HCT116 (cell line): ENCODE measurements at regions not wholly inside any gene's neighbourhood (a gene's known extent, or its start where the extent isn't known, plus 50 kb on each side); places are given as distances from the start of the nearest gene placed in this dataset.

Experiments
- ATAC-seq: fragments of 200-7000 bp; cut with Tn5 transposase; 2 replicates; pipeline ENCODE4 v1.9.1; 2020; ENCODE audit warnings: mild to moderate bottlenecking, moderate library complexity
- BruUV-seq: library from RNA; stranded (reverse); fragments of 400-500 nt; replicated peaks from 2 replicates; lab custom pipeline; 2021; lab: Mats Ljungman, UMichigan
- CTCF ChIA-PET: fragments of 300-600 bp; sonication (Branson Sonifier 250); formaldehyde crosslinking; loops from one replicate; lab custom pipeline; 2021; ENCODE audit warnings: antibody characterized with exemption; lab: Charles Lee
- POLR2A ChIA-PET: fragments of 300-600, 350-600 bp; sonication (Branson Sonifier 250); formaldehyde crosslinking; loops from one replicate; lab custom pipeline; 2021; ENCODE audit warnings: antibody characterized with exemption; lab: Charles Lee
- RAD21 ChIA-PET, 2 experiments: fragments of 300-600 bp; sonication (Branson Sonifier 250); formaldehyde crosslinking; loops; one replicate each; lab custom pipeline; 2023; ENCODE audit warnings: low total read pairs in 2 of 2; ENCODE audit not compliant: uncharacterized antibody in 2 of 2, unreplicated experiment in 2 of 2, low non-redundant PET in 1 of 2; lab: Charles Lee
- DNase-seq: peaks from one replicate; pipeline ENCODE4 v3.0.0-alpha.2; 2010; ENCODE audit warnings: low read depth, low spot score
- H2AFZ ChIP-seq: fragments of 200-600 bp; shearing (Covaris generic), sonication (generic); 2 replicates; pipeline ENCODE4 v1.6.1; 2017; ENCODE audit warnings: low read depth, mixed run types, mixed read lengths, antibody characterized with exemption, low read length; ENCODE audit not compliant: poor library complexity, severe bottlenecking
- H3K27ac ChIP-seq: 2 replicates; pipeline ENCODE4 v1.5.1; 2012; ENCODE audit warnings: low read depth, low read length
- H3K27me3 ChIP-seq: fragments of 200-600 bp; sonication (generic); 2 replicates; pipeline ENCODE4 v1.6.1; 2016; ENCODE audit warnings: mixed run types, low read length, mixed read lengths; ENCODE audit not compliant: insufficient read depth
- H3K36me3 ChIP-seq, 2 experiments: fragments of 200-500 bp in 1 of 2; fragments of 200-600 bp in 1 of 2; sonication (Bioruptor generic) in 1 of 2; sonication (generic) in 1 of 2; 2 replicates each; pipeline versions ENCODE4 v1.5.1 to v1.6.1; 2014 to 2016; ENCODE audit warnings: low read length in 2 of 2, inconsistent platforms in 1 of 2, mixed read lengths in 1 of 2, mixed run types in 1 of 2; ENCODE audit not compliant: insufficient read depth in 2 of 2, control insufficient read depth in 1 of 2
- H3K4me1 ChIP-seq, 2 experiments: fragments of 200-600 bp in 1 of 2; sonication (generic) in 1 of 2; 2 replicates each; pipeline versions ENCODE4 v1.5.1 to v1.6.1; 2012 to 2017; ENCODE audit warnings: low read length in 2 of 2, inconsistent platforms in 1 of 2, mild to moderate bottlenecking in 1 of 2, mixed read lengths in 1 of 2, mixed run types in 1 of 2, moderate library complexity in 1 of 2; ENCODE audit not compliant: insufficient read depth in 2 of 2, control insufficient read depth in 1 of 2
- H3K4me2 ChIP-seq: fragments of 200-600 bp; sonication (generic); 2 replicates; pipeline ENCODE4 v1.6.1; 2017; ENCODE audit warnings: mixed run types, low read length, mixed read lengths
- H3K4me3 ChIP-seq, 2 experiments: fragments of 200-600 bp in 1 of 2; sonication (generic) in 1 of 2; replicated peaks in 1 of 2; 2 replicates each; pipeline ENCODE4 v1.5.1; 2011 to 2016; ENCODE audit warnings: low read length in 2 of 2, control low read depth in 1 of 2, low read depth in 1 of 2, mild to moderate bottlenecking in 1 of 2, mixed read lengths in 1 of 2, mixed run types in 1 of 2
- H3K79me2 ChIP-seq: fragments of 200-600 bp; sonication (generic); 2 replicates; pipeline ENCODE4 v1.6.1; 2017; ENCODE audit warnings: mild to moderate bottlenecking, mixed run types, low read length, moderate library complexity, mixed read lengths; ENCODE audit not compliant: insufficient read depth
- H3K9ac ChIP-seq: fragments of 200-600 bp; sonication (generic); 2 replicates; pipeline ENCODE4 v1.6.1; 2016; ENCODE audit warnings: low read length, mixed read lengths
- H3K9me2 ChIP-seq: fragments of 200-600 bp; sonication (generic), shearing (Covaris generic); 2 replicates; pipeline ENCODE4 v1.6.1; 2017; ENCODE audit warnings: mixed run types, mild to moderate bottlenecking, moderate library complexity; ENCODE audit not compliant: insufficient read depth
- H3K9me3 ChIP-seq, 2 experiments: fragments of 200-500 bp in 1 of 2; fragments of 200-600 bp in 1 of 2; sonication (Bioruptor generic) in 1 of 2; sonication (generic) in 1 of 2; 2 replicates each; pipeline ENCODE4 v1.6.1; 2014 to 2017; ENCODE audit warnings: low read length in 2 of 2, mixed read lengths in 2 of 2, inconsistent platforms in 1 of 2, low read depth in 1 of 2, mild to moderate bottlenecking in 1 of 2, mixed run types in 1 of 2, moderate library complexity in 1 of 2; ENCODE audit not compliant: control insufficient read depth in 1 of 2, insufficient read depth in 1 of 2
- H4K20me1 ChIP-seq: fragments of 200-600 bp; sonication (generic), shearing (Covaris generic); 2 replicates; pipeline ENCODE4 v1.6.1; 2017; ENCODE audit warnings: mixed run types, mild to moderate bottlenecking, moderate library complexity; ENCODE audit not compliant: insufficient read depth
- CEBPB ChIP-seq: IDR thresholded peaks from 2 replicates; pipeline ENCODE4 v1.6.1; 2012; ENCODE audit warnings: low read depth
- CTCF ChIP-seq, 3 experiments: fragments of 200-600 bp in 1 of 3; sonication (generic) in 1 of 3; IDR thresholded peaks in 2 of 3; conservative IDR thresholded peaks in 1 of 3; 2 replicates each; pipeline ENCODE4 v1.5.1; 2012 to 2017; ENCODE audit warnings: low read depth in 2 of 3, low read length in 2 of 3, antibody characterized with exemption in 1 of 3, borderline replicate concordance in 1 of 3, control low read depth in 1 of 3, mild to moderate bottlenecking in 1 of 3, mixed read lengths in 1 of 3, mixed run types in 1 of 3, moderate library complexity in 1 of 3; ENCODE audit not compliant: insufficient read depth in 1 of 3
- RAD21 ChIP-seq: IDR thresholded peaks from 2 replicates; pipeline ENCODE4 v1.6.1; 2012; ENCODE audit warnings: low read depth, mild to moderate bottlenecking
- SRF ChIP-seq: IDR thresholded peaks from 2 replicates; pipeline ENCODE4 v1.6.1; 2012; ENCODE audit warnings: low read depth
- YY1 ChIP-seq: IDR thresholded peaks from 2 replicates; pipeline ENCODE4 v1.6.1; 2011; ENCODE audit warnings: low read length, low read depth, moderate library complexity, mild to moderate bottlenecking; ENCODE audit not compliant: insufficient replicate concordance; ENCODE audit errors: extremely low read depth
- intact Hi-C: fragments of 100-400 bp; cut with micrococcal nuclease; formaldehyde crosslinking; loops from 2 replicates; pipeline ENCODE4 v1.10.0; 2022
- TF ChIP-seq, protein P1 (sequence below): IDR thresholded peaks from 2 replicates; pipeline ENCODE4 v1.6.1; 2011; ENCODE audit warnings: mild to moderate bottlenecking, low read length, moderate library complexity; ENCODE audit not compliant: insufficient replicate concordance; ENCODE audit errors: extremely low read depth
- TF ChIP-seq, protein P2 (sequence below): IDR thresholded peaks from 2 replicates; pipeline ENCODE4 v1.6.1; 2012
- TF ChIP-seq, protein P3 (sequence below): IDR thresholded peaks from 2 replicates; pipeline ENCODE4 v1.6.1; 2012; ENCODE audit warnings: low read depth

DNA sequence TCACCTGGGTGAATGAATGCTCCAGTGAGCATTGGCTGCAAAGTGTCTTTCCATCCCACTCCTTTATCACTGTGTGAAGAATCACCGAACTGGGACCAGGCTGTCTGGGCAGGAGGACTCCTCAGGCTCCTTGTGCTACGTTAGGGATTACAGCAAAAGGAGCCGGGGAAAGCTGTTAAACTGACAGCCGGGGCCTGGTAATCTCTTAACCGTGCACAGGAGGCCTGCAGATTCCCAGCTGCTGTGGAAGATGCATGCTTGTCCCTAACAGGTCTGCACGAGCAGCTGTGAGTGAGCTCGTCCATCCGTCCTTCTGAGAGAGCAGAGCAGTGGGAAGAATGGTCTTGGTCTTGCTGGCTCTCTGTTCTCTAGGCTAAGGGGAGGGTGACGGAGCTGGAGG, 231.5 kb downstream of the AACS start:
- Histone ChIP-seq H3K27ac (no peak overlapping the region), H3K79me2 (no peaks in the 10 kb centered on the region), H3K9ac (no peak overlapping the region), H3K9me2 (no peaks in the 10 kb centered on the region), H3K4me2 (no peak overlapping the region), H3K36me3 (no peaks in the 10 kb centered on the region), H3K4me1 (no peaks in the 10 kb centered on the region), H3K4me3 (no peak overlapping the region), H4K20me1 (no peaks in the 10 kb centered on the region), H3K9me3 (no peaks in the 10 kb centered on the region), H3K27me3 (peaks cover 29% of the 10 kb centered on the region)
- ChIA-PET RAD21 (no interaction called here), POLR2A (no interaction called here)
- intact Hi-C loops = no loop called here
- BruUV-seq = no TSS peak
- TF ChIP-seq, protein P1, sequence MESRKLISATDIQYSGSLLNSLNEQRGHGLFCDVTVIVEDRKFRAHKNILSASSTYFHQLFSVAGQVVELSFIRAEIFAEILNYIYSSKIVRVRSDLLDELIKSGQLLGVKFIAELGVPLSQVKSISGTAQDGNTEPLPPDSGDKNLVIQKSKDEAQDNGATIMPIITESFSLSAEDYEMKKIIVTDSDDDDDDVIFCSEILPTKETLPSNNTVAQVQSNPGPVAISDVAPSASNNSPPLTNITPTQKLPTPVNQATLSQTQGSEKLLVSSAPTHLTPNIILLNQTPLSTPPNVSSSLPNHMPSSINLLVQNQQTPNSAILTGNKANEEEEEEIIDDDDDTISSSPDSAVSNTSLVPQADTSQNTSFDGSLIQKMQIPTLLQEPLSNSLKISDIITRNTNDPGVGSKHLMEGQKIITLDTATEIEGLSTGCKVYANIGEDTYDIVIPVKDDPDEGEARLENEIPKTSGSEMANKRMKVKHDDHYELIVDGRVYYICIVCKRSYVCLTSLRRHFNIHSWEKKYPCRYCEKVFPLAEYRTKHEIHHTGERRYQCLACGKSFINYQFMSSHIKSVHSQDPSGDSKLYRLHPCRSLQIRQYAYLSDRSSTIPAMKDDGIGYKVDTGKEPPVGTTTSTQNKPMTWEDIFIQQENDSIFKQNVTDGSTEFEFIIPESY = no peak
- TF ChIP-seq, protein P2, sequence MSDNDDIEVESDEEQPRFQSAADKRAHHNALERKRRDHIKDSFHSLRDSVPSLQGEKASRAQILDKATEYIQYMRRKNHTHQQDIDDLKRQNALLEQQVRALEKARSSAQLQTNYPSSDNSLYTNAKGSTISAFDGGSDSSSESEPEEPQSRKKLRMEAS = no peak
- TF ChIP-seq SRF (no peak), RAD21 (no peak)
- TF ChIP-seq, all 23 proteins: peak for 0
- H2AFZ ChIP-seq = no peak overlapping the region
- DNase-seq = no peak
- CTCF ChIA-PET = no interaction called here
- ATAC-seq = no peak

DNA sequence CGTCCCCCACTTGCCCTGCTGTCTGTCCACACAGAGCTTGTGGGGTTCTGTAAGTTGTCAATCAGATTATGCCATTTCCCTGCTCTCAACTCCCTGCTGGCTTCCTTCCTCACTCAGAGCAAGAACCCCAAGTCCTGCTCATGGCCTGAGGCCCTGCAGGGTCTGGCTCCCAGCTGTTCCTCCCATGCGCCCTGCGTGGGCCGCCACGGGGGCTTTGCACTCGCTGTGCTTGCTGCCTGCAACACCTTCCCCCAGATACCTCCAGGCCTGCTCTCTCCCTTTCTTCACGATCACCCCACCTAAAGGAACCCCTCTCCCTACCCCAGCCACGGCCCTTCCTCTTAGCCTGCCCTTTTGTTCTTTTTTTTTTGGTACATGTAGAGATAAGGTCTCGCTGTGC, 234.6 kb downstream of the AACS start:
- Histone ChIP-seq H3K4me3 (no peak overlapping the region), H3K9me2 (no peaks in the 10 kb centered on the region), H3K9ac (no peak overlapping the region), H3K36me3 (no peaks in the 10 kb centered on the region), H3K27me3 (peaks cover 21% of the 10 kb centered on the region; the same call in 1 of the 2 replicates), H3K79me2 (no peaks in the 10 kb centered on the region), H3K27ac (no peak overlapping the region), H3K4me2 (no peak overlapping the region), H2AFZ (no peak overlapping the region), H3K4me1 (no peaks in the 10 kb centered on the region), H3K9me3 (no peaks in the 10 kb centered on the region), H4K20me1 (no peaks in the 10 kb centered on the region)
- ChIA-PET CTCF (interaction anchor here (1.1 kb wide), 1 partner anchor 116 kb away, joined by 3 read pairs; no protein-coding TSS in a partner anchor), RAD21 (no interaction called here), POLR2A (no interaction called here)
- no peak for DNase-seq
- no peak for ATAC-seq
- no TSS peak for BruUV-seq
- intact Hi-C loops = no loop called here
- TF ChIP-seq, protein P3, sequence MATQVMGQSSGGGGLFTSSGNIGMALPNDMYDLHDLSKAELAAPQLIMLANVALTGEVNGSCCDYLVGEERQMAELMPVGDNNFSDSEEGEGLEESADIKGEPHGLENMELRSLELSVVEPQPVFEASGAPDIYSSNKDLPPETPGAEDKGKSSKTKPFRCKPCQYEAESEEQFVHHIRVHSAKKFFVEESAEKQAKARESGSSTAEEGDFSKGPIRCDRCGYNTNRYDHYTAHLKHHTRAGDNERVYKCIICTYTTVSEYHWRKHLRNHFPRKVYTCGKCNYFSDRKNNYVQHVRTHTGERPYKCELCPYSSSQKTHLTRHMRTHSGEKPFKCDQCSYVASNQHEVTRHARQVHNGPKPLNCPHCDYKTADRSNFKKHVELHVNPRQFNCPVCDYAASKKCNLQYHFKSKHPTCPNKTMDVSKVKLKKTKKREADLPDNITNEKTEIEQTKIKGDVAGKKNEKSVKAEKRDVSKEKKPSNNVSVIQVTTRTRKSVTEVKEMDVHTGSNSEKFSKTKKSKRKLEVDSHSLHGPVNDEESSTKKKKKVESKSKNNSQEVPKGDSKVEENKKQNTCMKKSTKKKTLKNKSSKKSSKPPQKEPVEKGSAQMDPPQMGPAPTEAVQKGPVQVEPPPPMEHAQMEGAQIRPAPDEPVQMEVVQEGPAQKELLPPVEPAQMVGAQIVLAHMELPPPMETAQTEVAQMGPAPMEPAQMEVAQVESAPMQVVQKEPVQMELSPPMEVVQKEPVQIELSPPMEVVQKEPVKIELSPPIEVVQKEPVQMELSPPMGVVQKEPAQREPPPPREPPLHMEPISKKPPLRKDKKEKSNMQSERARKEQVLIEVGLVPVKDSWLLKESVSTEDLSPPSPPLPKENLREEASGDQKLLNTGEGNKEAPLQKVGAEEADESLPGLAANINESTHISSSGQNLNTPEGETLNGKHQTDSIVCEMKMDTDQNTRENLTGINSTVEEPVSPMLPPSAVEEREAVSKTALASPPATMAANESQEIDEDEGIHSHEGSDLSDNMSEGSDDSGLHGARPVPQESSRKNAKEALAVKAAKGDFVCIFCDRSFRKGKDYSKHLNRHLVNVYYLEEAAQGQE = no peak
- no peak for TF ChIP-seq CEBPB
- no peak for TF ChIP-seq CTCF (IDR thresholded peaks at IDR 0.05 in 2 of 3, conservative IDR thresholded peaks at IDR 0.05 in 1 of 3; ENCODE audit: borderline replicate concordance in 1 of 3, insufficient read depth in 1 of 3, low read depth in 2 of 3, low read length in 2 of 3)
- TF ChIP-seq YY1 = no peak
